Psoas muscle (tissue), 7 donors: ENCODE measurements at regions not wholly inside any gene's neighbourhood (a gene's known extent, or its start where the extent isn't known, plus 50 kb on each side); places are given as distances from the start of the nearest gene placed in this dataset.

Experiments used
- ATAC-seq, 4 donors: fragments of 200-7000 bp; cut with Tn5 transposase; one replicate each; pipeline ENCODE4 v1.9.1; 2020; ENCODE audit warnings: moderate library complexity in 3 of 4, mild to moderate bottlenecking in 2 of 4
- DNase-seq, 2 donors: peaks; one replicate each; pipeline ENCODE4 v3.0.0-alpha.2; 2020
- H3K27ac ChIP-seq: fragments of 200-600 bp; one replicate; pipeline ENCODE4 v1.8.0; 2022
- H3K27me3 ChIP-seq, 3 donors: fragments of 200-600 bp in 1 of 3; one replicate each; pipeline versions ENCODE4 v1.6.1 to v1.8.0; 2013 to 2022; ENCODE audit warnings: low read length in 2 of 3, mild to moderate bottlenecking in 2 of 3, moderate library complexity in 1 of 3; ENCODE audit not compliant: insufficient read depth in 3 of 3
- H3K36me3 ChIP-seq, 2 donors: fragments of 200-600 bp in 1 of 2; one replicate each; pipeline versions ENCODE4 v1.6.1 to v1.8.0; 2013 to 2022; ENCODE audit warnings: low read depth in 1 of 2, mild to moderate bottlenecking in 1 of 2, moderate library complexity in 1 of 2; ENCODE audit not compliant: insufficient read depth in 1 of 2
- H3K4me1 ChIP-seq: fragments of 200-600 bp; one replicate; pipeline ENCODE4 v1.8.0; 2022
- H3K4me3 ChIP-seq: fragments of 200-600 bp; one replicate; pipeline ENCODE4 v1.8.0; 2022; ENCODE audit warnings: mild to moderate bottlenecking
- H3K9me3 ChIP-seq: fragments of 200-600 bp; one replicate; pipeline ENCODE4 v1.8.0; 2022
- CTCF ChIP-seq: fragments of 200-600 bp; IDR thresholded peaks from one replicate; pipeline ENCODE4 v1.8.0; 2022; ENCODE audit warnings: antibody characterized with exemption
- WGBS, 3 donors: extraction: QIAGEN DNeasy Blood & Tissue Kit; methylation state at CpG; one replicate each; pipeline versions ENCODE4 v1.1.6 to v1.1.7; 2013; 5-methylcytosine and 5-hydroxymethylcytosine counted together
- intact Hi-C, 2 donors: fragments of 100-400 bp; cut with DNase I; formaldehyde crosslinking; loops; one replicate each; pipeline versions ENCODE4 v1.11.0 to v1.14.2; 2022
- donor health status: healthy with polysubstance abuse.
- donor health status: DM: no; HTN: no; CAD: no; lungs with moderate emphysema.
- donor health status: Bipolar disorder and iron deficiency.
- donor health status: healthy.
- donor health status: DM: yes; HTN: yes; CAD: no.
- donor health status: DM: no; HTN: no; CAD: no.
- donor health status: DM: yes; HTN: yes; CAD: no.

DNA sequence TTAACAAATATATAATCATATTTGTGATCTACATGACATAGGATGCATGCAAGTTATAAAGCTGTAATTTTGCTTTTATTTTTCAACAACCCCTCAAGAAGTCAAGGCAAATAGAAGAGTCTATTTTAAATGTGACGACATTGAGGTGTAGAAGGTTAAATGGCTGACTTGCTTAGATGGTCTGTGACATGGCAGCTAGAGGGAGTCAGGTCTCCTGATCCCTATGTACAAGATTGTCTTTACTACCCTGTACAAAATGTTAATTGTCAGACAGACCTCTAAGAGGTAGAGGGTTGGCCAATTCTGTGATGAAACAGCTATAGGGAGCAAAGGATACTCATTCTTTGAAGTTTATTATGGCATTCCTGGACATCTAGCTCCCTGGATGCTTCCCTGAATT is 380.9 kb upstream of the MEF2C start:
- WGBS, 3 donors = 91 to 95% (median 92%) methylated on average over 1 of the region's 1 CpG
- H3K4me1 ChIP-seq = no peaks in the 10 kb centered on the region
- intact Hi-C loops = no loop called here
- no peak for TF ChIP-seq CTCF
- DNase-seq (no peak), ATAC-seq (no peak)
- H3K27me3 ChIP-seq = no peaks in the 10 kb centered on the region
- H3K27ac ChIP-seq = no peak overlapping the region
- H3K4me3 ChIP-seq = no peak overlapping the region
- no peaks in the 10 kb centered on the region for H3K36me3 ChIP-seq
- H3K9me3 ChIP-seq = no peaks in the 10 kb centered on the region

GRCh38 chr5:89262030-89262429 is 379.0 kb upstream of the MEF2C start:
- H3K27me3 ChIP-seq = no peaks in the 10 kb centered on the region
- WGBS, 3 donors = 68 to 89% (median 85%) methylated on average over 4 of the region's 4 CpGs
- no peak for TF ChIP-seq CTCF

GRCh38 chr5:89260254-89260653 is 377.3 kb upstream of the MEF2C start:
- Histone ChIP-seq H3K36me3 (no peaks in the 10 kb centered on the region), H3K27me3 (no peaks in the 10 kb centered on the region), H3K27ac (no peak overlapping the region), H3K4me1 (no peaks in the 10 kb centered on the region), H3K4me3 (no peak overlapping the region), H3K9me3 (no peaks in the 10 kb centered on the region)
- DNase-seq (no peak), ATAC-seq (no peak)
- WGBS, 3 donors = 69 to 87% (median 85%) methylated on average over 3 of the region's 3 CpGs
- intact Hi-C loops = no loop called here
- TF ChIP-seq CTCF = no peak

More at GRCh38 chr5:89262030-89262429, 379.0 kb upstream of the MEF2C start:
- Histone ChIP-seq H3K9me3 (no peaks in the 10 kb centered on the region), H3K4me1 (no peaks in the 10 kb centered on the region), H3K27ac (no peak overlapping the region), H3K36me3 (no peaks in the 10 kb centered on the region), H3K4me3 (no peak overlapping the region)
- ATAC-seq (no peak), DNase-seq (no peak)
- intact Hi-C loops = no loop called here

DNA sequence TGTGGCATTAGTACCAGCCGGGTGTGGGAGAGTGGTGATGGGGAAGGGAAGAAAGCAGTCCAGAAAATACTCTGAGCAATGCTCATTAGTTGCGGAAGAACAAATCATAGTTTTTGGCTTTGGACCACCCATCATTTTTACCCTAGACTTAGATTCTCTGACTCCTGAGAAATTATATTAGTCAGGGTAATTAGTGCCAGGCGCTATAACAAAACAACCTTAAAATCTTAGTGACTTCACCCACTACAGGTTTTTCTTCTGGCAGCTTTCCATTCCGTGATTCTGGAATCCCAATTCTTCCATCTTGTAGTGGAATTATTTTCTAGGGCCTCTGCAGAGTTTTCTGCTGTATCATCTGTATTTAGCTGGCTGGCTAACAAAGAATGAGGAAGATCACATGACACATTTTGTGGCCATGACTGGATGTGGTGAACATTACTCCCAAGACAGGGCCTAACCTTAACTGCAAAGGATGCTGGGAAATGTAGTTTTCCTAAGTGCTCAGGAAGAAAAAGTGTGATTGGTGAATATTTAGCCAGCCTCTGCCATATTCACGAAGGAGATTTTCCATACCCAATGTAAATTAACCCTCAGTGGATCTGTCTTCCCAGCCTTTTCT is 373.0 kb upstream of the MEF2C start:
- ATAC-seq (peak in 2 of 4 donors; percentile 42 to 56), DNase-seq (no peak)
- no peak for TF ChIP-seq CTCF
- Histone ChIP-seq H3K36me3 (no peaks in the 10 kb centered on the region), H3K4me1 (no peaks in the 10 kb centered on the region), H3K27ac (no peak overlapping the region), H3K27me3 (no peaks in the 10 kb centered on the region), H3K9me3 (no peaks in the 10 kb centered on the region), H3K4me3 (no peak overlapping the region)
- intact Hi-C loops = no loop called here
- WGBS, 3 donors = 77 to 83% (median 78%) methylated on average over 5 of the region's 5 CpGs
